ENCODE measurements at regions not wholly inside any gene's neighbourhood (a gene's known extent, or its start where the extent isn't known, plus 50 kb on each side); places are given as distances from the start of the nearest gene placed in this dataset.

DNA sequence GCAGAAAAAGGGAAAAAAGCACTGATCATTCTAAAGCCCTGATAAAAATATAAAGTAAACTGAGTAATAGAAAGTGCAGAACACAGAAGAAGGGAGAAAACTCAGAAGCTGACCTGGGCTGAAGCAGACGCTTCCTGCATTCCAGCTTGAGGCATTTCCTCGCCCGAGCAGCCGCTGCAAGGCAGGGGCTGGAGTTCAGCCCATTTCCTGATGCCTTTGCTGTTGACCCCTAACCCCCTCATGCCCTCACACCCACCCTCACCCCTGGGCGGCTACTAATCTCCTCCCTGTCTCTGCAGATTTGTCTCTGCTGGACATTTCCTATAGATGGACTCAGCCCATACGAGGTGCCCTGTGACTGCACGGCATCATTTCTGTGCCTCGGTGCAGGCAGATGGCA lies 227.8 kb downstream of the NPHP4 start (continued):
- TF ChIP-seq, protein P1, sequence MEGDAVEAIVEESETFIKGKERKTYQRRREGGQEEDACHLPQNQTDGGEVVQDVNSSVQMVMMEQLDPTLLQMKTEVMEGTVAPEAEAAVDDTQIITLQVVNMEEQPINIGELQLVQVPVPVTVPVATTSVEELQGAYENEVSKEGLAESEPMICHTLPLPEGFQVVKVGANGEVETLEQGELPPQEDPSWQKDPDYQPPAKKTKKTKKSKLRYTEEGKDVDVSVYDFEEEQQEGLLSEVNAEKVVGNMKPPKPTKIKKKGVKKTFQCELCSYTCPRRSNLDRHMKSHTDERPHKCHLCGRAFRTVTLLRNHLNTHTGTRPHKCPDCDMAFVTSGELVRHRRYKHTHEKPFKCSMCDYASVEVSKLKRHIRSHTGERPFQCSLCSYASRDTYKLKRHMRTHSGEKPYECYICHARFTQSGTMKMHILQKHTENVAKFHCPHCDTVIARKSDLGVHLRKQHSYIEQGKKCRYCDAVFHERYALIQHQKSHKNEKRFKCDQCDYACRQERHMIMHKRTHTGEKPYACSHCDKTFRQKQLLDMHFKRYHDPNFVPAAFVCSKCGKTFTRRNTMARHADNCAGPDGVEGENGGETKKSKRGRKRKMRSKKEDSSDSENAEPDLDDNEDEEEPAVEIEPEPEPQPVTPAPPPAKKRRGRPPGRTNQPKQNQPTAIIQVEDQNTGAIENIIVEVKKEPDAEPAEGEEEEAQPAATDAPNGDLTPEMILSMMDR (conservative IDR thresholded peaks at IDR 0.05; ENCODE audit: low read depth in 2 of 2) = no peak

DNA sequence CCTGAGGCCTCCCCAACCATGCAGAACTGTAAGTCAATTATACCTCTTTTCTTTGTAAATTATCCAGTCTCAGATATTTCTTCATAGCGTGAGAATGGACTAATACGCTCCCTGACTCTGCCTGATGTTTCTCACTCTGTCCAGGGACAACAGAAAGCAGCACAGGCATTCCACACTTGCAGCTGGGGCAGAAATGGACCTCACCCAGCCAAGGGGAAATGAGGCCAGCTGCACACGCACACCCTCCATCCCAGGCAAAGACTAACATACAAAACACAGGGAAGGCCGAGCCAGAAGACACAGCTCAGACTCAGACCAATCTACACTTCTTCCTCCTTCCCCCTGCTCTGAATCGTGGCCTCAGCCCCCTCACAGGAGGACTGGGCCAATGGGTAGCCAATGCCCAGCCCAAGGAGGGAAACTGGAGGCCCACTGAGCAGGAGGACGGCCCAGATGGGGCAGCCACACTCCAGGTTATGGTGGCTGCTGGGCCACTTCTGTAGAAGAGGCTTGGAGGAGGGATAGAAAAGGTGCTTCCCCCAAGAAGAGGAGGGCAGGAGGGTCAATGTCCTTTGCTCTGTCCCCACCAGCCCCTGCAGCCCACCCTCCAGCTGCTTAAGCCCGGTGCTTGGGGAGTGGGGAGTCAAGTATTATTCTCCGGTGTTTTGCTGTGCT lies 228.4 kb downstream of the NPHP4 start:
- H2AFZ ChIP-seq = no peak overlapping the region
- H3K9me2 ChIP-seq (ENCODE audit: insufficient read depth) = no peaks in the 10 kb centered on the region
- DNase-seq (ENCODE audit: low spot score) (no peak), ATAC-seq (no peak)
- Mint-ChIP-seq H3K27ac (no peak overlapping the region), H3K27me3 (ENCODE audit: insufficient read depth, low read depth, poor library complexity) (peaks cover 23% of the 10 kb centered on the region), H3K36me3 (ENCODE audit: low read depth) (peaks cover 12% of the 10 kb centered on the region), H3K4me1 (peaks cover 39% of the 10 kb centered on the region), H3K9me3 (peaks cover 23% of the 10 kb centered on the region), H3K4me3 (no peak overlapping the region)
- H3K4me3 ChIP-seq = no peak overlapping the region
- no peaks in the 10 kb centered on the region for H3K4me1 ChIP-seq (ENCODE audit: insufficient read depth)
- no peaks in the 10 kb centered on the region for H3K79me2 ChIP-seq (replicated peaks; ENCODE audit: insufficient read depth)
- peaks cover 7% of the 10 kb centered on the region; the same call in 1 of the 2 replicates for H3K36me3 ChIP-seq (ENCODE audit: insufficient read depth)
- no peak overlapping the region for H3K4me2 ChIP-seq
- no peaks in the 10 kb centered on the region for H3K27me3 ChIP-seq (ENCODE audit: insufficient read depth)
- no peaks in the 10 kb centered on the region for H3F3A ChIP-seq (replicated peaks; ENCODE audit: low read depth)
- H4K20me1 ChIP-seq (replicated peaks; ENCODE audit: insufficient read depth) = no peaks in the 10 kb centered on the region
- no peak overlapping the region for H3K27ac ChIP-seq (ENCODE audit: low read depth)
- no peak for TF ChIP-seq ZNF114 (CRISPR knock-in tag; IDR thresholded peaks at IDR 0.05)
- TF ChIP-seq, protein P2, sequence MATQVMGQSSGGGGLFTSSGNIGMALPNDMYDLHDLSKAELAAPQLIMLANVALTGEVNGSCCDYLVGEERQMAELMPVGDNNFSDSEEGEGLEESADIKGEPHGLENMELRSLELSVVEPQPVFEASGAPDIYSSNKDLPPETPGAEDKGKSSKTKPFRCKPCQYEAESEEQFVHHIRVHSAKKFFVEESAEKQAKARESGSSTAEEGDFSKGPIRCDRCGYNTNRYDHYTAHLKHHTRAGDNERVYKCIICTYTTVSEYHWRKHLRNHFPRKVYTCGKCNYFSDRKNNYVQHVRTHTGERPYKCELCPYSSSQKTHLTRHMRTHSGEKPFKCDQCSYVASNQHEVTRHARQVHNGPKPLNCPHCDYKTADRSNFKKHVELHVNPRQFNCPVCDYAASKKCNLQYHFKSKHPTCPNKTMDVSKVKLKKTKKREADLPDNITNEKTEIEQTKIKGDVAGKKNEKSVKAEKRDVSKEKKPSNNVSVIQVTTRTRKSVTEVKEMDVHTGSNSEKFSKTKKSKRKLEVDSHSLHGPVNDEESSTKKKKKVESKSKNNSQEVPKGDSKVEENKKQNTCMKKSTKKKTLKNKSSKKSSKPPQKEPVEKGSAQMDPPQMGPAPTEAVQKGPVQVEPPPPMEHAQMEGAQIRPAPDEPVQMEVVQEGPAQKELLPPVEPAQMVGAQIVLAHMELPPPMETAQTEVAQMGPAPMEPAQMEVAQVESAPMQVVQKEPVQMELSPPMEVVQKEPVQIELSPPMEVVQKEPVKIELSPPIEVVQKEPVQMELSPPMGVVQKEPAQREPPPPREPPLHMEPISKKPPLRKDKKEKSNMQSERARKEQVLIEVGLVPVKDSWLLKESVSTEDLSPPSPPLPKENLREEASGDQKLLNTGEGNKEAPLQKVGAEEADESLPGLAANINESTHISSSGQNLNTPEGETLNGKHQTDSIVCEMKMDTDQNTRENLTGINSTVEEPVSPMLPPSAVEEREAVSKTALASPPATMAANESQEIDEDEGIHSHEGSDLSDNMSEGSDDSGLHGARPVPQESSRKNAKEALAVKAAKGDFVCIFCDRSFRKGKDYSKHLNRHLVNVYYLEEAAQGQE (IDR thresholded peaks at IDR 0.05; ENCODE audit: unreplicated experiment) = no peak
- TF ChIP-seq, protein P3, sequence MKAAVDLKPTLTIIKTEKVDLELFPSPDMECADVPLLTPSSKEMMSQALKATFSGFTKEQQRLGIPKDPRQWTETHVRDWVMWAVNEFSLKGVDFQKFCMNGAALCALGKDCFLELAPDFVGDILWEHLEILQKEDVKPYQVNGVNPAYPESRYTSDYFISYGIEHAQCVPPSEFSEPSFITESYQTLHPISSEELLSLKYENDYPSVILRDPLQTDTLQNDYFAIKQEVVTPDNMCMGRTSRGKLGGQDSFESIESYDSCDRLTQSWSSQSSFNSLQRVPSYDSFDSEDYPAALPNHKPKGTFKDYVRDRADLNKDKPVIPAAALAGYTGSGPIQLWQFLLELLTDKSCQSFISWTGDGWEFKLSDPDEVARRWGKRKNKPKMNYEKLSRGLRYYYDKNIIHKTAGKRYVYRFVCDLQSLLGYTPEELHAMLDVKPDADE (IDR thresholded peaks at IDR 0.05) = no peak
- TF ChIP-seq POLR2AphosphoS5 (IDR thresholded peaks at IDR 0.05; ENCODE audit: low read depth) = no peak
- TF ChIP-seq NANOG (IDR thresholded peaks at IDR 0.05; ENCODE audit: borderline replicate concordance) = no peak
- TF ChIP-seq, protein P4, sequence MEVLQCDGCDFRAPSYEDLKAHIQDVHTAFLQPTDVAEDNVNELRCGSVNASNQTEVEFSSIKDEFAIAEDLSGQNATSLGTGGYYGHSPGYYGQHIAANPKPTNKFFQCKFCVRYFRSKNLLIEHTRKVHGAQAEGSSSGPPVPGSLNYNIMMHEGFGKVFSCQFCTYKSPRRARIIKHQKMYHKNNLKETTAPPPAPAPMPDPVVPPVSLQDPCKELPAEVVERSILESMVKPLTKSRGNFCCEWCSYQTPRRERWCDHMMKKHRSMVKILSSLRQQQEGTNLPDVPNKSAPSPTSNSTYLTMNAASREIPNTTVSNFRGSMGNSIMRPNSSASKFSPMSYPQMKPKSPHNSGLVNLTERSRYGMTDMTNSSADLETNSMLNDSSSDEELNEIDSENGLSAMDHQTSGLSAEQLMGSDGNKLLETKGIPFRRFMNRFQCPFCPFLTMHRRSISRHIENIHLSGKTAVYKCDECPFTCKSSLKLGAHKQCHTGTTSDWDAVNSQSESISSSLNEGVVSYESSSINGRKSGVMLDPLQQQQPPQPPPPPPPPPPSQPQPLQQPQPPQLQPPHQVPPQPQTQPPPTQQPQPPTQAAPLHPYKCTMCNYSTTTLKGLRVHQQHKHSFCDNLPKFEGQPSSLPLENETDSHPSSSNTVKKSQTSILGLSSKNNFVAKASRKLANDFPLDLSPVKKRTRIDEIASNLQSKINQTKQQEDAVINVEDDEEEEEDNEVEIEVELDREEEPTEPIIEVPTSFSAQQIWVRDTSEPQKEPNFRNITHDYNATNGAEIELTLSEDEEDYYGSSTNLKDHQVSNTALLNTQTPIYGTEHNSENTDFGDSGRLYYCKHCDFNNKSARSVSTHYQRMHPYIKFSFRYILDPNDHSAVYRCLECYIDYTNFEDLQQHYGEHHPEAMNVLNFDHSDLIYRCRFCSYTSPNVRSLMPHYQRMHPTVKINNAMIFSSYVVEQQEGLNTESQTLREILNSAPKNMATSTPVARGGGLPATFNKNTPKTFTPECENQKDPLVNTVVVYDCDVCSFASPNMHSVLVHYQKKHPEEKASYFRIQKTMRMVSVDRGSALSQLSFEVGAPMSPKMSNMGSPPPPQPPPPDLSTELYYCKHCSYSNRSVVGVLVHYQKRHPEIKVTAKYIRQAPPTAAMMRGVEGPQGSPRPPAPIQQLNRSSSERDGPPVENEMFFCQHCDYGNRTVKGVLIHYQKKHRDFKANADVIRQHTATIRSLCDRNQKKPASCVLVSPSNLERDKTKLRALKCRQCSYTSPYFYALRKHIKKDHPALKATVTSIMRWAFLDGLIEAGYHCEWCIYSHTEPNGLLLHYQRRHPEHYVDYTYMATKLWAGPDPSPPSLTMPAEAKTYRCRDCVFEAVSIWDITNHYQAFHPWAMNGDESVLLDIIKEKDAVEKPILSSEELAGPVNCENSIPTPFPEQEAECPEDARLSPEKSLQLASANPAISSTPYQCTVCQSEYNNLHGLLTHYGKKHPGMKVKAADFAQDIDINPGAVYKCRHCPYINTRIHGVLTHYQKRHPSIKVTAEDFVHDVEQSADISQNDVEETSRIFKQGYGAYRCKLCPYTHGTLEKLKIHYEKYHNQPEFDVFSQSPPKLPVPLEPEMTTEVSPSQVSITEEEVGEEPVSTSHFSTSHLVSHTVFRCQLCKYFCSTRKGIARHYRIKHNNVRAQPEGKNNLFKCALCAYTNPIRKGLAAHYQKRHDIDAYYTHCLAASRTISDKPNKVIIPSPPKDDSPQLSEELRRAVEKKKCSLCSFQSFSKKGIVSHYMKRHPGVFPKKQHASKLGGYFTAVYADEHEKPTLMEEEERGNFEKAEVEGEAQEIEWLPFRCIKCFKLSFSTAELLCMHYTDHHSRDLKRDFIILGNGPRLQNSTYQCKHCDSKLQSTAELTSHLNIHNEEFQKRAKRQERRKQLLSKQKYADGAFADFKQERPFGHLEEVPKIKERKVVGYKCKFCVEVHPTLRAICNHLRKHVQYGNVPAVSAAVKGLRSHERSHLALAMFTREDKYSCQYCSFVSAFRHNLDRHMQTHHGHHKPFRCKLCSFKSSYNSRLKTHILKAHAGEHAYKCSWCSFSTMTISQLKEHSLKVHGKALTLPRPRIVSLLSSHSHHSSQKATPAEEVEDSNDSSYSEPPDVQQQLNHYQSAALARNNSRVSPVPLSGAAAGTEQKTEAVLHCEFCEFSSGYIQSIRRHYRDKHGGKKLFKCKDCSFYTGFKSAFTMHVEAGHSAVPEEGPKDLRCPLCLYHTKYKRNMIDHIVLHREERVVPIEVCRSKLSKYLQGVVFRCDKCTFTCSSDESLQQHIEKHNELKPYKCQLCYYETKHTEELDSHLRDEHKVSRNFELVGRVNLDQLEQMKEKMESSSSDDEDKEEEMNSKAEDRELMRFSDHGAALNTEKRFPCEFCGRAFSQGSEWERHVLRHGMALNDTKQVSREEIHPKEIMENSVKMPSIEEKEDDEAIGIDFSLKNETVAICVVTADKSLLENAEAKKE (CRISPR knock-in tag; IDR thresholded peaks at IDR 0.05) = no peak
- TF ChIP-seq, protein P1 (conservative IDR thresholded peaks at IDR 0.05; ENCODE audit: low read depth in 2 of 2) = no peak
- no peak for TF ChIP-seq JUNB (IDR thresholded peaks at IDR 0.05; ENCODE audit: unreplicated experiment)
- no peak for TF ChIP-seq STAT1 (IDR thresholded peaks at IDR 0.05; ENCODE audit: unreplicated experiment)
